Prostate gland (tissue), 2 donors: ENCODE measurements at regions not wholly inside any gene's neighbourhood (a gene's known extent, or its start where the extent isn't known, plus 50 kb on each side); places are given as distances from the start of the nearest gene placed in this dataset.
"Not testable (repeated sequence)": the region's sequence is repeated elsewhere in the genome, so short reads cannot be mapped to it uniquely, and the experiment has no call there.

ENCODE experiments used
- POLR2A ChIP-seq: fragments of 450-650 bp; IDR thresholded peaks from one replicate; pipeline ENCODE4 v1.6.1; 2016; ENCODE audit warnings: antibody characterized with exemption, mild to moderate bottlenecking
- POLR2AphosphoS5 ChIP-seq: sonication (generic); formaldehyde crosslinking; IDR thresholded peaks from one replicate; pipeline ENCODE4 v1.6.1; 2017; ENCODE audit warnings: antibody characterized with exemption
- TF ChIP-seq, protein P1 (sequence below), 4 experiments: fragments of 200-600 bp in 2 of 4; fragments of 450-650 bp in 2 of 4; sonication (generic) in 2 of 4; IDR thresholded peaks; 1 replicate in 3 of 4; 2 replicates in 1 of 4; pipeline ENCODE4 v1.5.1; 2016 to 2019; ENCODE audit warnings: antibody characterized with exemption in 4 of 4, mild to moderate bottlenecking in 2 of 4, moderate library complexity in 2 of 4

- TF ChIP-seq, protein P1, sequence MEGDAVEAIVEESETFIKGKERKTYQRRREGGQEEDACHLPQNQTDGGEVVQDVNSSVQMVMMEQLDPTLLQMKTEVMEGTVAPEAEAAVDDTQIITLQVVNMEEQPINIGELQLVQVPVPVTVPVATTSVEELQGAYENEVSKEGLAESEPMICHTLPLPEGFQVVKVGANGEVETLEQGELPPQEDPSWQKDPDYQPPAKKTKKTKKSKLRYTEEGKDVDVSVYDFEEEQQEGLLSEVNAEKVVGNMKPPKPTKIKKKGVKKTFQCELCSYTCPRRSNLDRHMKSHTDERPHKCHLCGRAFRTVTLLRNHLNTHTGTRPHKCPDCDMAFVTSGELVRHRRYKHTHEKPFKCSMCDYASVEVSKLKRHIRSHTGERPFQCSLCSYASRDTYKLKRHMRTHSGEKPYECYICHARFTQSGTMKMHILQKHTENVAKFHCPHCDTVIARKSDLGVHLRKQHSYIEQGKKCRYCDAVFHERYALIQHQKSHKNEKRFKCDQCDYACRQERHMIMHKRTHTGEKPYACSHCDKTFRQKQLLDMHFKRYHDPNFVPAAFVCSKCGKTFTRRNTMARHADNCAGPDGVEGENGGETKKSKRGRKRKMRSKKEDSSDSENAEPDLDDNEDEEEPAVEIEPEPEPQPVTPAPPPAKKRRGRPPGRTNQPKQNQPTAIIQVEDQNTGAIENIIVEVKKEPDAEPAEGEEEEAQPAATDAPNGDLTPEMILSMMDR (IDR thresholded peaks at IDR 0.05), result not testable (repeated sequence)
- not testable (repeated sequence) for TF ChIP-seq POLR2A, POLR2AphosphoS5
These were observed 1252.8 kb downstream of the RPIA start for GRCh38 chr2:89944267-89944666.
